IPS-11a (cell line): ENCODE measurements at regions not wholly inside any gene's neighbourhood (a gene's known extent, or its start where the extent isn't known, plus 50 kb on each side); places are given as distances from the start of the nearest gene placed in this dataset.

Experiments
- H3K4me3 ChIP-seq: one replicate; pipeline ENCODE4 v1.5.1; 2013; ENCODE audit warnings: low read depth, low read length, control low read depth

DNA sequence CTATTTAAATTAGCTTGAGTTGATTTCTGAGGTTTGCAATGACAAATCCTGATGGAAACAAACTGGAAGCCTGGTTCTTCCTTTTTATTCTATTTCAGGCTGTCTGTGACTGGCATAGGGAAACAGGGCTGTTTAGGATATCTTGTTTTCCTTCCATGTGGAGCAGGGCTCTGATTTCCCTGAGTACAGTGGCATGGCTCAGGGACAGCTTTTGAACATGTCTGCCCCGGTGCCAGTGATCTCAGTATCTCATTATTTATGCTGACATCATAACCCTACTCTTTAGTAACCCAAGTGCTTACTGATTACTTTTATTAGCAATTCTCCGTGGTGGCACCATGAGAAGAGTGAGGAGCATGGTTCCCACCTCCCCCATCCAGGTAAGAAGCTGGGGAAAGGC lies 720.3 kb downstream of the GALR1 start:
- no peak overlapping the region for H3K4me3 ChIP-seq

DNA sequence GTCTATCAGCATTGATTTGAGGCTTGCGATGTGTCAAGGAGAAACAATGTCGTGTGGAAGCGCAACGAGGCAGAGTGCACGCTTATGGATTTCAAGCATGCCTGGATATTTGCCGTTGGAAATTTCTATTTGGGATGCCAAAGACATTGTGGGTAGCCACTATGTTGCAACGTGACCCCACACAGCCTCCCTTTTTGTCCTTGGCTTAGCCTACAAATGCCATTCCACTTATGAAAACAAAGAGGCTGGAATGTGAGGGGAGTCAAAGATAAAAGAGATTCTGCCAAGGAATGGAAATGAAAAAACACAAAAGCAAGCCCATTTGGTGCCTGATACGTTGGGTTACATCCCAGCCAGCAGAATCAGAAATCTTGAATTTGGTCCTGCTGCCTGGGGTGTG lies 721.2 kb downstream of the GALR1 start:
- no peak overlapping the region for H3K4me3 ChIP-seq

DNA sequence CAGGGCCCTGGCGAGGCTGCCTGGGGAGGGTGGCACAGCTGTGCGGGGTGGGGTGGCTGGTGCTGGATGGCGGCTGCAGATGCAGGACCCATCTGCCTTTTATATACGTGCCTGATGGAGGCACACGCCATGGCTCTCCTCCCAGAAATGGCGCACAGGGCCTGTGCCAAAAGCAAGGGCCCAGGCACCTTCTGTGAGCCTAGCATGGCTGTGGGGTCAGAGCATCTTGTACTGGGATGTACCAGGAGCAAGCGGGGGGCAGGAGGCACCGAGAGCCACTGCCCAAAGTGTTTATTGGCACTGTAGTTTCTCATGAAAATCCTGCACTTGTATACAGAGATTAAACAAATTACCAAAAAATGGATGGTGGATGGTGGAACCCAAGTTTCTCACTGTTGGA lies 724.1 kb downstream of the GALR1 start:
- no peak overlapping the region for H3K4me3 ChIP-seq

DNA sequence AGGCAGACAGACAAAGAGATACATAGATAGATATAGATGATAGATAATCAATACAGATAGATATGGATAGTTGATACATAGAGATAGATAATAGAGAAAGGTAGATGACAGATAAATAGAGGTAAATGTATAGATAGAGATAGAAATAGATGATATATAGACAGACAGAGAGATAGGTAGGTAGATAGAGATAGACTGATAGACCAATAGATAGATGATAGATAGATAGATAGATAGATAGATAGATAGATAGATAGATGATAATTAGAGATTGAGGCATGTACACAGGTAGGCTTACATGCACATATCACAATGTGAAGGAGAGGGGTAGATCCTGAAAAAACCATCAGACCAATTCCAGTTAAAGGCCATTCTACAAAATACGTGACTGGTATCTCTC lies 724.7 kb downstream of the GALR1 start:
- no peak overlapping the region for H3K4me3 ChIP-seq

DNA sequence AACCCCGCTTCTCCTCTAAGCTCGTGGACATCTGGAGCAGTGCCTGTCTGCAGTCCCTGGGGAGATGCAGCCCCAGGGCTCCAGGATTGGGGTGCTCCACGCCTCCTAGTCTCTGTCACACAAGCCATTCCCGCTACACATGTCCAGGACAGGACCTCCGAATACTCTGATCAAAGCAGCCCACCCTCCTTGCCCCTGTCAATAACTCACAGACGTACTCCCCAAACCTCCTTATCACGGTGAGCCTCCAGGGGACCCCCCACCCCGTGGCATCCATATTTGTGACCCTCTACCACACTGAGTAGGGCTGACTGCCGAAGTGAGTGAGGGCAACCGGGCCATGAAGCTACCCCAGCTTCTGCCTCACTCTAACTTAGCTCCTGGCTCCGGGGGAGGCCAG lies 727.7 kb downstream of the GALR1 start:
- no peak overlapping the region for H3K4me3 ChIP-seq

DNA sequence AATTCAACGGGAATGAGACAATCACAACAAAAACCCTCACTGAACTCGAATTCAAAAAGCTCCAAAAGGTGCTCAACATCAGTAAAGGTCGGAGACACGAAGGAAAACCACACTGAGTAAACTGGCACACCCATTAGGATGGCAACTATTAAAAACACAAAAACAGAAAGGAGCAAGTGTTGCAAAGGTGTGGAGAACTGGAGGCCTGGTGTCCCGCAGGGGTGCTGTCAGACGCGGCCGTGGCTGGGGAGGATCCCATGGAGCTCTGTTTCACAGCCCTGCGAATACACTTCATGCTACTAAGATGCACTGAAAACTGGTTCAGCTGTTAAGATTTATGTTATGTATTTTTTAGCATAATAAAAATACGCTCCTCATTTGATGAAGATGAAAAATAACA lies 730.6 kb downstream of the GALR1 start:
- H3K4me3 ChIP-seq, result no peak overlapping the region

DNA sequence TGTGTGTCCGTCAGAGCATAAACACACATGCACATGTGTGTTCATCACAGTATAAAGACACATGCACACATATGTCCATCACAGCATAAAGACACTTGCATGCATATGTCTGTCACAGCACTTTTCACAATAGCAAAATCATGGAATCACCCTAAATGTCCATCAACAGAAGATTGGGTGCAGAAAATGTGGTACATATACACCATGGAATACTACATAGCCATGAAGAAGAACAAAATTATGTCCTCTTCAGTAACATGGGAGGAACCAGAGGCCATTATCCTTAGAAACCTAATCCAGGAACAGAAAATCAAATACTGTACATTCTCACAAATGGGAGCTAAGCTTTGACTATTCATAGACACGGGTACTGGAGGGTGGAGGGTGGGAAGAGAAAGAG lies 732.2 kb downstream of the GALR1 start:
- H3K4me3 ChIP-seq, result no peak overlapping the region

DNA sequence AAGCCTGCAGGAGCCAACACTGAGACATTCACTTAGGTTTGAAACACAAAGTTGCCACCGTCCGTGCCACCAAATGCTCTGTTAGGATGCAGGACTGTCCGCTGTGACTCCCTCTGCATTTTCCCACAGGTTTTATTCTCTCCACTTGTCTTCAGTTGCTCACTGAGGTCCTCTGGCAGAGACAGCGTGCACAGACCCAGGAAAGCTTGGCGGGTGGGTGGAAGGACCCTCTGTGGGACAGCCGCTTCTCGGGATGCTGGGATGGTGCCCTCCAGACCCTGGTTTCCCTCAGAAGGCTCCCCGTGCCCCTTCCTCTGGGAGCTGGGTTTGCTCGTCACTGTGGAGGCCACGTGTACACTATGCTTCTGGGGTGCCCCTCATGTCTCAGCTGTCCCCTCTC lies 733.6 kb downstream of the GALR1 start:
- H3K4me3 ChIP-seq, result no peak overlapping the region

DNA sequence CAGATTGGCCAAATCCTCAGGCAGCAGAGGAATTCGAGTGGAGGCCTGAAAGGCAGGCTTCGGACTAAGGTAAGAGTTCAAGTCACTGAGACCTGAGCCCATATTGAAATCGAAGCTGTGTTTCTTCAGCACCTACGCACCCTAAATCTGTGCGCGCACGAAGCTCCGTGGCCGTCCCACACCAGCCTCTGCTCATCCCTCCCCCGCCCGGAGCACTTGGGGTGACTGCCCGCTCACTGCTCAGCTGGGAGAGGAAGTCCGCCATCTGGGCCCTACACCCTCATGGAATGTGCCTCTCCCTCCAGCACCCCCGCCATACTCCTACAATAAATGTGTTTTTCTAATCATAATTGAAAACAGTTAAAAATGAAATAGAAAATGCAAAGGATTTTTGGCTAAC lies 734.5 kb downstream of the GALR1 start:
- no peak overlapping the region for H3K4me3 ChIP-seq

DNA sequence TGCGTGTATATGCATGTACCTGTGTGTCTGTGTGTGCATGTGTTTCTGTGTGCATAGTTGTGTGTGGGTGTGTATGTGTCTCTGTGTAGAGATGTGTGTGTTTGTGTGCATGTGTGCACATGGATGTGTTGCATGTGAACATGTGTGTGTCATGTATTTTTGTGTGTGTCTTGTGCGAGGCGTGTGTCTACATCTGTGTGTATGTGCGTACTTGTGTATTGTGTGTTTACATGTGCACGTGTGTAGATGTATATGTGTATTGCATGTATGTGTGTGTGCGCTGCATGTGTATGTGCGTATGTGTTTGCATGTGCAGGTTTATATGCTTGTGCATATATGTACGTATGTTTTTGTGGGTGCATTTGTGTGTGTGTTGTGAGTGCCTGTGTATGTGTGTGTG lies 735.2 kb downstream of the GALR1 start:
- H3K4me3 ChIP-seq, result no peak overlapping the region

DNA sequence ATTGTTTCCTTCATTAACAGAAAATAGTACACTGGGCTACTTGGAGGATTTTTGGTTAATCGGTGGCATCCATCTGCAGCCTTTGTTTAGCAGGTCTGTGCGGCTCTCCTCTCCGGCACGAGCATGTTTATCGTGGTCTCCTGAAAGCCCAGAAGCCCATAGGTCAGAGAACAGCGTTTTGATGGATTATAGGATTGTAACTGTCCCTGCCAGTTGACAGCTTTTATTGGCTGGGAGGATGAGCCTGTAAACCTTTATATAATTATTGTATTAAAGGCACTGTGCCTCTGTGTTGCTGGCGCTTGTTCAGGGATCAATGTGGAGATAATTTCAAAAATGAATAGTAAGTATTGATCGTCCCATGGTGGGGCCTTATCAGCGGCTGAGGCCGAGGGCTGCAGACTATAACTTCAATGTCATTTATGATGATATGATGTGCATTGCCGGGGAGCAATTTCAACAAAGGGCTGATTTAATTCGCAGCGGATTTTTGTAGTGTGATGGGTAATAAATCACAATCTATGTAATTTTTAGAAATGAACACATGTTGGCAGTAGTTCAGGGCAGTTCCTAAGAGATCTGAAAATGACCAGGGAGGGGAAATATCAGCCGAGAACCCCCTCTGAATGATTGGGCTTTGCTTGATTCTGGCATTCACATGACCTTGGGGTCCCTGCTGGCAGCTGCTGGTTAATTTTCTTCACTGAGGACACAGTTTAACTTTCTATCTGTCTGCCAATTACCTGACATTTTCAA lies 736.1 kb downstream of the GALR1 start:
- H3K4me3 ChIP-seq, result no peak overlapping the region

DNA sequence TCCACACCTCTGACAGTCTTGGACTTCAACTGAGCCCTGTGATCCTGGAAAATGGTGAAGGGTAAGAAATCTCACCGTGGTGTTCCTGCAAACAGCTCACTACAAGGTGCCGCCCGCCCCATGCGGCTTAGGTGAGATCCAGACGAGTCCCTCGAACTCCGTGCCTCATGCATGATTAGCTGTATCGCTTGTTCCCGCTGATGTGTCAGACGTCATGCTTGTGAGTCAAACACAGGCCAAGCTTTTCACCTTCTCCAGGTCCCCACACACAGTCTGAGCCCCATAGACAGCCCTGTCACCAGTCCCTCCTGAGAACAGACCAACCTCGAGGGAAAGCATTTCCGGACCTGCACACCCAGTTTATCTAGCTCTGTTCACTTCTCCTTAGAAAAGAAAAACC lies 740.5 kb downstream of the GALR1 start:
- H3K4me3 ChIP-seq, result no peak overlapping the region

DNA sequence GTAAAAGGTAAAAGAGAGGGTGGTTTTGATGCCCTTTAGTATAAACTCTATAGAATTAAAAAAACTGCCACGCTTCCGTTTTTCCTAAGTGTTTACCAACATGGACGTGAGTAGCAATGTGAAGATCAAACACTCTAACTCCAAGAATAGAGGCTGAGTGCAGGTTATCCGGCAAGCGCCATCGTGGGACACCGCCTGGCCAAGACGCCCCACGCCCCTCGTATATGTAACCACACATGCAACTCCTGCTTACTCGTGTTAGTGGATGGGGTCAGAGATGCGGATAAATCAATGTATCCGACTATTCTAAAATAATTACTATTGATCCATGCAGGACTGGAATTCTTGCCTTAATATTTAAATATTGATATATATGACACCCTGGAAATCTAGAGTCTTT lies 741.3 kb downstream of the GALR1 start:
- no peak overlapping the region for H3K4me3 ChIP-seq

DNA sequence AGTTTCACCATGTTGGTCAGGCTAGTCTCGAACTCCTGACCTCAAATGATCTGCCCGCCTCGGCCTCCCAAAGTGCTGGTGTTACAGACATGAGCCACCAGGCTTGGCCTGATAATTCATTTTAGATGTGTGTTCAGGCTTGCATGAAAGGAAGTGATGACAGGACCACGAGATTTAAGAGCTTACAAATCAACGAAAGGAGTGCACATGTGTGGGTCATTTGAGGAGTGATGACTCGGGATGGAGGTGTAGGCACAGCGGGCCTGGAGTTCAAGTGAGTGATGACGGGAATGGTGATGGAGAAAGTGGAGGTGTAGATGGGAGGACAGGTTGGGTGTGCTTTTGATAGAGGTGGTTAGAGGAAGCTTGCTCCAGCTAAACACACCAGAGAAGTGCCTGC lies 742.4 kb downstream of the GALR1 start:
- H3K4me3 ChIP-seq, result no peak overlapping the region

DNA sequence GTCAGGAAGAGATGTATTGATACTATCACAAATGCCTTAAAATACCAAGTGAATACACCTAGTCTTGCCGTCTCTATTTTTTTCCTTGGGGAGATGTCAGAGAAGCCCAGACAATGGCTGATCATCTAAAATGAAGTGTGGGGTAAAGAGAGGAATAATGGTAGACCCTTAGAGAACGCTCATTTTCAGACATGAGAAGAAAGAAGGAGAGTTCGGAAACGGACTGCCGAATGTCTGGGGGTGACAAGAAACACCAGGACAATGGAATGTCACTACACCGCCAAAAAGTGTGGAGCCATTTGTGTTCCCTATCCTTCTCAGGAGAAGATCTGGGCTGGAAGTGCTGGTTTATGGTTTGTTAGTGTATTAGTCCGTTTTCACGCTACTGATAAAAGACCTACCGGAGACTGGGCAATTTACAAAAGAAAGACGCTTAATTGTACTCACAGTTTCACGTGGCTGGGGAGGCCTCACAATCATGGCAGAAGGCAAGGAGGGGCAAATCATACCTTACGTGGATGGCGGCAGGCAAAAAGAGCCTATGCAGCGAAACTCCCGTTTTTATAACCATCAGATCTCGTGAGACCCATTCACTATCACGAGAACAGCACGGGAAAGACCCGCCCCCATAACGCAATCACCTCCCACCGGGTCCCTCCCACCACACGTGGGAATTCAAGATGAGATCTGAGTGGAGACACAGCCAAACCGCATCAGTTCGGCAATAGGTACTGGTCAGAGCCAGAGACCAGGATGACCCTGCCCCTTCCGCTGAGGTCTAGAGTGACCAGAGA lies 743.7 kb downstream of the GALR1 start:
- no peak overlapping the region for H3K4me3 ChIP-seq

DNA sequence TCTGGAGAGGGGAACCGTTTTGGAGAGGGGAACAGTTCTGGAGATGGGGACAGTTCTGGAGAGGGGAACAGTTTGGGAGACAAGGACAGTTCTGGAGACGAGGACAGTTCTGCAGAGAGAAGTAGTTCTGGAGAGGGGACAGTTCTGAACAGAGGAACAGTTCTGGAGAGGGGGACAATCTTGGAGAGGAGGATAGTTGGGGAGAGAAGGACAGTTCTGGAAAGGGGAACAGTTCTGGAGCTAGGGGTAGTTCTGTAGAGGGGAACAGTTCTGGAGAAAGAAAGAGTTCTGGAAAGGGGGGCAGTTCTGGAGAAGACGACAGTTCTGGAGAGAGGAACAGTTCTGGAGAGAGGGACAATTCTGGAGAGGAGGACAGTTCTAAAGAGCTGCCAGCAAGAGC lies 745.9 kb downstream of the GALR1 start:
- H3K4me3 ChIP-seq, result no peak overlapping the region

DNA sequence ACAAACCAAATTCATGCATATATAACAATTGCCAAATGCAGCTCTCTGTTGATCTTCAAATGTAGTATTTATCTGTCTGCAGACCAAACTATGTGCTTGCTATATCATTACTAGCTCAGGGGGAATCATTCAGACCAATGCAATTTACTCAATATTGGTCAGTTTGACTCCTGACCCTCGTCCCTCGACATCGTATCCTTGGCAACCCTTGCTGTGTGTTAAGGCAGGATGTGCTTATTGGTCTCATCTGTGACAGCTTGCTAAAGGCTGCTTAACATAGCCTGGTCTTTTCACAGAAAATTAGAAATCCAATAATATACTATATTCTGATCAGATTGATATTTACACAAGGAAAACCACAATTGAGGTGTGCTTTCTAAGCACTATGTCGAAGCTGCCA lies 747.1 kb downstream of the GALR1 start:
- no peak overlapping the region for H3K4me3 ChIP-seq

DNA sequence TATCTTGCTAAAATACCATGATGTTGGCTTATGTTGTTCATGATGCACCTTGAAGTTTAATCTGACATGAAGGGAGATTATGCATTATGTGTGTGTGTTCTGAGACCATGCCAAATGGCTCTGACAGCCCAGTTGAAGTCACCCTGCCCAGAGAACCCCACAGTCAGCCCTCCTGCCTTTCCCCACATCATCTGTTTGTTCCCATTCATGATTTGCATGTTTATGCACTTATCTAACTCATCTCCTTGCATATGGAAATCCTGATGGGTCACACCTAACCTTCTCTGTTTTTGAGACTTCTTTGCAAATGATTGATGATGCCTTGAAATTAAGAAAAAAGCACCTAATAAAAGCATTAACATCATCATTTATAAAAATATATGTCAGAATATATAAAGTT lies 752.2 kb downstream of the GALR1 start:
- H3K4me3 ChIP-seq, result no peak overlapping the region

DNA sequence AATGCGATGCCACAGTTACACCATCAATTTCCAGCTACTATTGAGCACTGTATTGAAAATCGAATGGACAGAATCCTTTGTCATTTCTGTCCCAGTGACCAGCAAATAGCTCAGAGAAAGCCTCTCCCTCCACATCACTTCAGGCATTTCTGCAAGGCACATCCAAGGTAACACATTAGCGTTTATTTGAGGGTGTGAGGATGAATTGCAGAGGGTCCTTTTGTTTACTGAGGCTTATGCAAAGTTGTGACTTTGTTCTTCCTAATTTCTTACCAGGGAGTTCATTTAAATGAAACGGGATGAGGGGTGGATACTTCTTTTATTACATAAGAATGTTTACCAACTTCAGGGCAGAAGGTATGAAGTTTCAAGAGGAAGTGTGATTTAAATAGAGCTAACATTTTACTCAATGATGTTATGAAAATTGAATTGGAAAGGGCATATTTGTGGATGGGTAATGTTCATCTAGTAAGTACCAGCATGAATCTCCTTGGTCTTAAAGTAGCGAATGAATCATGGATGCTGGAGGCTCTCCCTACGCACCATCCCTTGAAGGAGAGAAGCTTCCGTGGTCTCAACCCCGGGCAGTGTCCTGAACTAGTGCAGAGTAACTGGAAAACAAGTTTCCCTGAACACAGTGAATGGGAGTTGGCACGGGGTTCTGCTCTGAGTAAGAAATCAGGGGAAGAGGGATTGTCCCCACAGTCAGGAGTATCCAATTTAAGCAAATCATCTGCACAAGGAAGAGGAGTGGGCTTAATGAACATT lies 756.5 kb downstream of the GALR1 start:
- no peak overlapping the region for H3K4me3 ChIP-seq

DNA sequence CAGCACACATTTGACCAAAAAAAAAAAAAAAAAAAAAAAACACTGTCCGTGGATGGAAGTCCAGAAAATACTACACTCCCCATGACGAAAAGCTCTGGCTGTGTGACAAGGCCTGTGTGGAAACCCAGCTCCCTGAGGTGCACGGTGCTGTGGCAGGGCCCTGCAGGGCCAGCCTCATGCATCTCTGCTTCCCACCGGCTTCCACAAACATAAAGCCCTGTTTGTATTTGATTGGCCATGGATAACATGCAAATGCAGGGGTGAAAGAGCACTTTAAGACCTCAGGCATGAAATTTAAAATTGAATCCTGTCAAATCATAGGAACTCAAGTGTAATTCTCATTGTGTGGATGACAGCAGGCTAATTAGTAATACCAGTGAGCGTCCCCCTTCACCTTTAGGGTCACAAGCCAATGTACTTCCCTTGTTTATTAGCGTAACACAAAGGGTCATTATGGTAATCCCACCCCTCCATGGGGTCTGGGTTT lies 757.2 kb downstream of the GALR1 start:
- no peak overlapping the region for H3K4me3 ChIP-seq

DNA sequence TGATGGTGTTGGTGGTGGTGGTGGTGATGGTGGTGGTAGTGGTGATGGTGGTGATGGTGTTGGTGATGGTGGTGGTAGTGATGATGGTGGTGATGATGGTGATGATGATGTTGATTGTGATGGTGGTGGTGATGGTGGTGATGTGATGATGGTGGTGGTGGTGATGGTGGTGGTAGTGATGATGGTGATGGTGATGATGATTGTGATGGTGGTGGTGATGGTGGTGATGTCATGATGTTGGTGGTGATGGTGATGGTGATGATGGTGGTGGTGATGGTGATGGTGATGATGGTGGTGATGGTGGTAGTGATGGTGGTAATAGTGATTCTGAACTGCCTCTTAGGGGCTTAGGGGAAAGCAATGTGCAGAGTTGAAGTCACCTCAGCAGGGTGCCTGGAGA lies 760.7 kb downstream of the GALR1 start:
- H3K4me3 ChIP-seq, result no peak overlapping the region

DNA sequence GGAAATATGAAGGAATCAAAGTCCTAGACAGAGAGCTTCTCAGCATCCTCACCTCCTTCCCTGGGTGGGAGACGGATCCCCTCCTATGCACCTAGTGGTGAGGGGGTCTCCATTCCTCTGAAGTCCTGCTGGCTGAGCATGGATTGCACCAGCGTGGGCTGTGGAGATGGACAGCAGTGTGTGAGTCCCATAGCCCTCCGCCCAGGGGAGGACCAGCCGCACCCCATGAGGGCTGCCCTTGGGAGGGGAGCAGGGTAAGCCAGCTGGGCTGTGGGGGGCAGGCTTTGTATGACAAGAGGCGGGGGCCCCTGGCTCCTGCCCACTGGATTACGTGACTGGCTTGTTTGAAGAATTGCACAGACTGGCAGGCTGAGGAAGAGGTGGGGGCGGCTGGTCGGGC lies 768.2 kb downstream of the GALR1 start:
- no peak overlapping the region for H3K4me3 ChIP-seq
